ENCODE measurements at regions not wholly inside any gene's neighbourhood (a gene's known extent, or its start where the extent isn't known, plus 50 kb on each side); places are given as distances from the start of the nearest gene placed in this dataset.

DNA sequence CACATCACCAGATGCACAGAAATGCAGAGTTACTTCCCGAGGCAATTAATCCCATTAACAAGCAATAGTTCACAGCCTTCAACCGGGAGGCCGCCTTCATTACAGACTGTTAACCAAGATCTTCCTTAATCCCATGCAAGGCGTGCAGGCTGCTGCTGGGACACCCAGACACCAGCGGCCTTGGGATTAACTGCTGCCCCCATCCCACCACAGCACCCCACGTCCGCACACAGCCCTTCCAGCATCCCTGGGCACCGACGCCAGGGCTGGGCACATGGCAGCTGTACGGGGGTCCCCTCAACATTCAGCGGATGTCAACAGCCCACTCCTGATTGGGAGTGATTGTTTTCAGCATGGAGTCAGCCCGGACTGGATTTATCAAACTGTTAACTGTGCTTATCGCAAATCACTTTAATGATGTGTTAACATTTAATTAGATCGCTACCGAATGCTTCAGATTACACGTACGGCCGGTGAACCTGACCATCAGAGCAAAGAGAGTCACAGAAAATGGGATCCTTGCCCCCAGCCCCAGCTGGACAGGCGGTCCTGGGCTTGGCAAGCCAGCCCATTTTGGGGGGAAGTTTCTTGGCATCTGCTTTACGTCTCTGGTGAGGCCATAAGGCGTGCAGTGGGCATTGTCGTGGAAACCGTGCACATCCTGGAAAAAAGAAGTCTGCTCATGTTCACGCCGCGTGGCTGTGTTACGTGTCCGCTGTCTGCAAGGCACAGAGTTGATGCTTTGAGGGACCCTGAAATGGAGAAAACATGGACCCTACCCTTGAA is 126.4 kb downstream of the HMX1 start:
- TF ChIP-seq POLR2AphosphoS5 (IDR thresholded peaks at IDR 0.05) (no peak), POLR2A (IDR thresholded peaks at IDR 0.05) (no peak), EP300 (IDR thresholded peaks at IDR 0.05) (no peak)
- TF ChIP-seq, protein P1, sequence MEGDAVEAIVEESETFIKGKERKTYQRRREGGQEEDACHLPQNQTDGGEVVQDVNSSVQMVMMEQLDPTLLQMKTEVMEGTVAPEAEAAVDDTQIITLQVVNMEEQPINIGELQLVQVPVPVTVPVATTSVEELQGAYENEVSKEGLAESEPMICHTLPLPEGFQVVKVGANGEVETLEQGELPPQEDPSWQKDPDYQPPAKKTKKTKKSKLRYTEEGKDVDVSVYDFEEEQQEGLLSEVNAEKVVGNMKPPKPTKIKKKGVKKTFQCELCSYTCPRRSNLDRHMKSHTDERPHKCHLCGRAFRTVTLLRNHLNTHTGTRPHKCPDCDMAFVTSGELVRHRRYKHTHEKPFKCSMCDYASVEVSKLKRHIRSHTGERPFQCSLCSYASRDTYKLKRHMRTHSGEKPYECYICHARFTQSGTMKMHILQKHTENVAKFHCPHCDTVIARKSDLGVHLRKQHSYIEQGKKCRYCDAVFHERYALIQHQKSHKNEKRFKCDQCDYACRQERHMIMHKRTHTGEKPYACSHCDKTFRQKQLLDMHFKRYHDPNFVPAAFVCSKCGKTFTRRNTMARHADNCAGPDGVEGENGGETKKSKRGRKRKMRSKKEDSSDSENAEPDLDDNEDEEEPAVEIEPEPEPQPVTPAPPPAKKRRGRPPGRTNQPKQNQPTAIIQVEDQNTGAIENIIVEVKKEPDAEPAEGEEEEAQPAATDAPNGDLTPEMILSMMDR (IDR thresholded peaks at IDR 0.05) = no peak

Data from stomach (tissue), 4 donors.